Activated naive CD4-positive, alpha-beta T cell treated with anti-CD3 and anti-CD28 coated beads for 36 hours (primary cell): ENCODE measurements at regions not wholly inside any gene's neighbourhood (a gene's known extent, or its start where the extent isn't known, plus 50 kb on each side); places are given as distances from the start of the nearest gene placed in this dataset.
"Not testable (repeated sequence)": the region's sequence is repeated elsewhere in the genome, so short reads cannot be mapped to it uniquely, and the experiment has no call there.

Experiments used
- CTCF ChIA-PET: fragments of 350-600 bp; sonication (Branson Sonifier 250); formaldehyde crosslinking; loops from one replicate; lab custom pipeline; 2021; ENCODE audit warnings: antibody characterized with exemption; lab: Charles Lee
- DNase-seq: peaks from one replicate; pipeline ENCODE4 v3.0.0-alpha.2; 2020
- H3K27ac Mint-ChIP-seq: one replicate; pipeline ENCODE4 v1.8.0; 2021; ENCODE audit warnings: mild to moderate bottlenecking, mixed read lengths
- H3K27me3 Mint-ChIP-seq: one replicate; pipeline ENCODE4 v1.8.0; 2021; ENCODE audit warnings: low read depth, mixed read lengths
- H3K36me3 Mint-ChIP-seq: one replicate; pipeline ENCODE4 v1.8.0; 2021; ENCODE audit warnings: low read depth, mixed read lengths
- H3K4me1 Mint-ChIP-seq: one replicate; pipeline ENCODE4 v1.8.0; 2021; ENCODE audit warnings: low read depth, mixed read lengths
- H3K4me3 Mint-ChIP-seq: one replicate; pipeline ENCODE4 v1.8.0; 2021; ENCODE audit warnings: mild to moderate bottlenecking, moderate library complexity, mixed read lengths
- H3K9me3 Mint-ChIP-seq: one replicate; pipeline ENCODE4 v1.8.0; 2021; ENCODE audit warnings: mixed read lengths
- intact Hi-C: fragments of 100-400 bp; cut with micrococcal nuclease; formaldehyde crosslinking; loops from one replicate; pipeline ENCODE4 v1.15.1; 2023

DNA sequence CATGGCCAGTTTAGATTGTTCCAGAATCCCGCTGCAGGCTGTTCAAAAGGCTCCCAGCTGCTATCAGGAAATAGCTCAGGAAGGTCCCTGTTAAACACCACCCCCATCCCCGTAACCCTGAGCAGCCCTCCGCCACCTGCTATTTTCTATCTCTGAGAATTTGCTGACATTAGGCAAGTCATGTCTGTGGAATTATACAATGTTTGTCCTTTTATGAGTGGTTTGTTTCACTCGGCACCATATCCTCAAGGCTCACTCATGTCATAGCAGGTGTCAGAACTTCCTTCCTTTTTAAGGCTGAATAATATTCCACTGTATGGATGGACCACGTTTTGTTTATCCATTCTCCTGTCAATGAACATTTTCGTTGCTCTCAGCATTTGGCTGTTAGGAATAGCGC, 164.3 kb upstream of the FOXF1 start:
- Mint-ChIP-seq H3K4me3 (no peak overlapping the region), H3K9me3 (no peaks in the 10 kb centered on the region), H3K36me3 (no peaks in the 10 kb centered on the region), H3K4me1 (no peaks in the 10 kb centered on the region), H3K27ac (no peak overlapping the region), H3K27me3 (peaks cover 61% of the 10 kb centered on the region)
- CTCF ChIA-PET: no interaction called here
- DNase-seq: no peak
- intact Hi-C loops: no loop called here

DNA sequence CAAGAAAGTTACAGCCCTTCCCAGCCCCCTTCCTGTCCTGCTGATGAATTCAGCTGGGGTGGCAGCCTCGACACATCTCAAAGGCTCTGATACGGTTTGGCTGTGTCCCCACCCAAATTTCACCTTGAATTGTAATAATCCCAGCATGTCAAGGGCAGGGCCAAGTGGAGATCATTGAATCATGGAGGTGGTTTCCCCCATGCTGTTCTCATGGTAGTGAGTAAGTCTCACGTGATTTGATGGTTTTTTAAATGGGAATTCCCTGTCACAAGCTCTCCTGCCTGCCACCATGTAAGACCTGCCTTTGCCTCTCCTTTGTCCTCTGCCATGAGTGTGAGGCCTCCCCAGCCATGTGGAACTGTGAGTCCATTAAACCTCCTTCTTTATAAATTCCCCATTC, 163.2 kb upstream of the FOXF1 start:
- Mint-ChIP-seq H3K27ac (no peak overlapping the region), H3K9me3 (no peaks in the 10 kb centered on the region), H3K4me1 (no peaks in the 10 kb centered on the region), H3K4me3 (no peak overlapping the region), H3K36me3 (no peaks in the 10 kb centered on the region), H3K27me3 (peaks cover 62% of the 10 kb centered on the region)
- CTCF ChIA-PET: interaction anchor here (1.4 kb wide), 1 partner anchor 171 kb away, joined by 4 read pairs; no protein-coding TSS in a partner anchor
- DNase-seq: no peak
- intact Hi-C loops: no loop called here

DNA sequence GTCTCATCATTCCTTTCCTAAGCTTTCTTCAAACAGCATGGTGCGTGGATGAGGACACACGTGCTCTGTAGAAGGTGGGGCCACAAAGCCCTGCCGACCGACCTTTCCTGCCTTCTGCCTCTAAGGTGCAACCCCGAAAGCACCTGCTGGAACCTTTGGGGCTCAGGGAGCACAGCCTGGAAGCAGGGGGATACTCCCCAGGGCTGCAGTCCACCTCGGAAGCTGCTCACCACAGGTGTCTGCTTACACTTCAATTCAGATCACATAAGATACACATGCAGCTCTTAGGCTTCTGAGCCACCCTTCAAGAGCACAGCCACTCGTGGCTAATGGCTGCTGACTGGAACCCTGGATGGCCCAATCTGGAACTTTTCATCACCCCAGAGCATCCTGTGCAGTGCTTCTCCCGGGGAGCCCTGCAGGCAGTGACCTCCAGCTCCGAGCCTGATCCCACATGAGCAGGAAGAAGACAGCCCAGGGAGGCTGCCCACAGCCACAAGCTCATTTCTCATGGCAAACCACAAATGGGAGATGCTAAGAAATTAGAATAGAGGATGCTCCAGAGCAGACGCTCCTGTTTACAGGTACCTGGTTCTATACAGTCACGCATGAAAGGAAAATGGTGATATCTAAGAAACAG, 162.3 kb upstream of the FOXF1 start:
- no peaks in the 10 kb centered on the region for H3K4me1 Mint-ChIP-seq
- CTCF ChIA-PET: interaction anchor here (0.6 to 1.4 kb wide), 2 partner anchors 67 to 171 kb away, joined by 3 to 4 read pairs; no protein-coding TSS in a partner anchor

DNA sequence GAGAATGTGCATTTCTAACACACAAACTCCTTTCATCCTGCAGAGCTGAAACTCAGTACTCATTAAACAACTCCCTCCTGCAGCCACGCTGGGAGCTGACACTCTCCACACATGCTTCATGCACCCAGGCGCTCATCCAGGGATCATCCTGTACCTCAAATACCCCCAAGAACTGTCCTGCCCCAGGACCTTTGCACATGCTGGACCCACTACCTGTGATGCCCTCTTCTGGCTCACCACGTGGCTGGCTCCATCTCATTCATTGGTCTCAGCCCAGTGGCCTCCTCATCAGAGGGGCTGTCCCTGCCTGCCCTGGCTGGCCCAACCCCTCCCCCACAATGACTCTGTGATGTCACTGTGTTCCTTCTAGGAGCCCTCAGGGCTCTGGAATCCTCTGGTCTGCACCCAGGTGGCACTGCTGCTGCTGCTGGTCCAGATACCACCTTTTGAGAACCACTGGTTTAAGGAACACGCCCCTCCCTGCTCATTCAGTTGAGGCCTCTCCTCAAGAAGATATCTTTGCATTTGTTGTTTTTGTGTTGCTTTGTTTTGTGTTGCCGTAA, 160.9 kb upstream of the FOXF1 start:
- intact Hi-C loops: no loop called here
- Mint-ChIP-seq H3K4me1 (no peaks in the 10 kb centered on the region), H3K27me3 (peaks cover 49% of the 10 kb centered on the region), H3K9me3 (no peaks in the 10 kb centered on the region), H3K27ac (no peak overlapping the region), H3K4me3 (no peak overlapping the region), H3K36me3 (no peaks in the 10 kb centered on the region)
- CTCF ChIA-PET: no interaction called here
- DNase-seq: no peak

More for the DNA sequence above, 162.3 kb upstream of the FOXF1 start:
- no peak overlapping the region for H3K4me3 Mint-ChIP-seq
- H3K27me3 Mint-ChIP-seq: peaks cover 57% of the 10 kb centered on the region
- no peaks in the 10 kb centered on the region for H3K9me3 Mint-ChIP-seq
- intact Hi-C loops: no loop called here
- no peak overlapping the region for H3K27ac Mint-ChIP-seq
- DNase-seq: no peak
- H3K36me3 Mint-ChIP-seq: no peaks in the 10 kb centered on the region

- no peaks in the 10 kb centered on the region for H3K4me1 Mint-ChIP-seq
- H3K9me3 Mint-ChIP-seq: peaks cover under 1% of the 10 kb centered on the region
- no peak overlapping the region for H3K27ac Mint-ChIP-seq
- peaks cover 43% of the 10 kb centered on the region for H3K27me3 Mint-ChIP-seq
- intact Hi-C loops: no loop called here
- CTCF ChIA-PET: no interaction called here
- H3K36me3 Mint-ChIP-seq: peaks cover under 1% of the 10 kb centered on the region
- DNase-seq: no peak
- no peak overlapping the region for H3K4me3 Mint-ChIP-seq
Measured at GRCh38 chr16:86350289-86350688, 160.0 kb upstream of the FOXF1 start.

GRCh38 chr16:86351041-86351784, 159.1 kb upstream of the FOXF1 start:
- Mint-ChIP-seq H3K9me3 (peaks cover 9% of the 10 kb centered on the region), H3K36me3 (peaks cover 3% of the 10 kb centered on the region), H3K4me3 (no peak overlapping the region), H3K27me3 (peaks cover 42% of the 10 kb centered on the region), H3K4me1 (no peaks in the 10 kb centered on the region), H3K27ac (no peak overlapping the region)
- intact Hi-C loops: no loop called here
- CTCF ChIA-PET: no interaction called here
- DNase-seq: no peak

- DNase-seq, H3K9me3 Mint-ChIP-seq, CTCF ChIA-PET, H3K27ac Mint-ChIP-seq, H3K4me1 Mint-ChIP-seq, H3K36me3 Mint-ChIP-seq, intact Hi-C loops, H3K4me3 Mint-ChIP-seq: not testable (repeated sequence)
- H3K27me3 Mint-ChIP-seq: peaks cover 39% of the 10 kb centered on the region
Measured at GRCh38 chr16:86351785-86352139, 158.6 kb upstream of the FOXF1 start.

DNA sequence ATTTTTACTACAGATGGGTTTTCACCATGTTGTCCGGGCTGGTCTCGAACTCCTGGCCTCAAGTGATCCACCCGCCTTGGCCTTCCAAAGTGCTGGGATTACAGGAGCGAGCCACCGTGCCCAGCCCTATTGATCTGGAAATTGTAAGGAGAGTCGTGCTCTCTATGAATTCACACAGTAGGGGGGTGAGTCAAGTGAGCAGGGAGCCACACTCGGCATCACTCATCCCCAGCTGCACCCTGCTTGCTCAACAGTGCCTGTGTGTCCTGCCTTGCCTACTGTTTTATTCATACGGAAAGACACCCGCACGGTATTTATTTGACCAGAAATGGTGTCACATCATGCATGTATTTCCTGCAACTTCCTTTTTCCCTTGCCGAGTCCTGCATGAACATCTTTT, 157.2 kb upstream of the FOXF1 start:
- CTCF ChIA-PET: no interaction called here
- Mint-ChIP-seq H3K4me1 (no peaks in the 10 kb centered on the region), H3K27ac (no peak overlapping the region), H3K9me3 (peaks cover 10% of the 10 kb centered on the region), H3K36me3 (peaks cover 3% of the 10 kb centered on the region), H3K27me3 (peaks cover 34% of the 10 kb centered on the region), H3K4me3 (no peak overlapping the region)
- no peak for DNase-seq
- intact Hi-C loops: no loop called here

- Mint-ChIP-seq H3K9me3 (peaks cover 10% of the 10 kb centered on the region), H3K36me3 (peaks cover 3% of the 10 kb centered on the region), H3K4me3 (no peak overlapping the region), H3K4me1 (no peaks in the 10 kb centered on the region), H3K27ac (no peak overlapping the region), H3K27me3 (peaks cover 34% of the 10 kb centered on the region)
- CTCF ChIA-PET: no interaction called here
- DNase-seq: no peak
- intact Hi-C loops: no loop called here
Measured at GRCh38 chr16:86353948-86354347, 156.4 kb upstream of the FOXF1 start.

DNA sequence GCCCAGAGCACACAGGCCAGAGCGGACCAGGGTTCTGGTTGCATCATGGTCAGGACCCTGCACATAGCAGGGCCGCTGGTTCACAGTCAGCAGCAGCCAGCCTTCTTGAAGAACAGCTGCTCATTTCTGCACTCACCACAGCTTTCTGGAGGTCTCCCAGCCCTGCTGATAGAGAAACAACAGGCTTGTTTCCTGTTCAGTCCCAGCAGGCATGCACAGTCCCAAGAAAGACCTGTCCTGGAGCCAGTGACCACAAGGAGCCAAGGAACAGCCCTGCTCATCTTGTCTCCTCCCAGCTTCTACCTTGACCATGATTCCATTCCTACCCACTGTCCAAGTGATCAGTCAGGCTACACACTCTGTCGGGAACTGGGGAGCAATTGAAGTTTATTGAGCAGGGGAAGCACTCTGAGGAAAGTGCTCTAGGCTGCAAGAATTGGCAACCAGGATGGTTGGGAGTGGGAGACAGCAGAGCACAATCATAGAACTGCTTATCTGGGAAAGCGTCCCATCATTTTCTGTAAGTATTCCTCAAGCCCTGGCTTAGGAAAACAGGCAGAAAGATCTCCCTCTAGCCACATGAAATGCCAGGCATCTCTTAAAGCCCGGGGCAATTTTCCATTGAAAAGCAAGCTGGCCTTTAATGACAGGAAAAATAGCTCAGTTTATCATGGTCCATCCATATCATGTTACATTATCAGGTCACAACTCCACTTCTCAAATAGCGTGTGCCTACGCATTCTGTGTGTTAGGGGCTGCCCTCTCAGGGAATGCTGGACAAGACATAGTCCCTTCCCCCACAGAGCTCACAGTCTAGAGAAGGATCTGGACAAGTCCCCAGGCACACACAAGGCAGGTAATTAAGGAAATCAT, 155.4 kb upstream of the FOXF1 start:
- no peak overlapping the region for H3K4me3 Mint-ChIP-seq
- peaks cover 3% of the 10 kb centered on the region for H3K36me3 Mint-ChIP-seq
- no peak overlapping the region for H3K27ac Mint-ChIP-seq
- peaks cover 29% of the 10 kb centered on the region for H3K27me3 Mint-ChIP-seq
- CTCF ChIA-PET: no interaction called here
- DNase-seq: no peak
- H3K4me1 Mint-ChIP-seq: no peaks in the 10 kb centered on the region
- peaks cover 10% of the 10 kb centered on the region for H3K9me3 Mint-ChIP-seq
- intact Hi-C loops: no loop called here

DNA sequence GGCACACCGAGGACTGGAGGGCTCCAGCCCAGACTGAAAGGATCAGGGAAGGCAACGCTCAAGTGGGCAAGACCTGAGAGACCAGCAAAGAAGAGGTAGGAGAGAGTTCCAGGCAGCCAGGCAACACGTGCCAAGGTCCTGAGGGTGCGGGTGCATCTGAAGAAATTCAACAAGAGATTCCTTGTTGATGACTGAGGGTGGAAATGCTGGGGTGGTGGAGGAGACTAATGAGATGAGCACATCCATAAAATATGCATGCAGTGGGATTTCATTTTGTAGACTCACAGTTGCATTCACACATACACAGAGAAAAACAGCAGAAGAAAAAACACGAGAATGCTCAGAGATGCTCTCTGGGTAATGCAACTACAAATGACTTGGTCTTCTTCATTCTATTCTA, 154.8 kb upstream of the FOXF1 start:
- peaks cover 10% of the 10 kb centered on the region for H3K9me3 Mint-ChIP-seq
- no peak overlapping the region for H3K27ac Mint-ChIP-seq
- DNase-seq: no peak
- H3K4me3 Mint-ChIP-seq: no peak overlapping the region
- H3K4me1 Mint-ChIP-seq: no peaks in the 10 kb centered on the region
- intact Hi-C loops: no loop called here
- peaks cover 23% of the 10 kb centered on the region for H3K27me3 Mint-ChIP-seq
- H3K36me3 Mint-ChIP-seq: peaks cover 3% of the 10 kb centered on the region
- CTCF ChIA-PET: no interaction called here

DNA sequence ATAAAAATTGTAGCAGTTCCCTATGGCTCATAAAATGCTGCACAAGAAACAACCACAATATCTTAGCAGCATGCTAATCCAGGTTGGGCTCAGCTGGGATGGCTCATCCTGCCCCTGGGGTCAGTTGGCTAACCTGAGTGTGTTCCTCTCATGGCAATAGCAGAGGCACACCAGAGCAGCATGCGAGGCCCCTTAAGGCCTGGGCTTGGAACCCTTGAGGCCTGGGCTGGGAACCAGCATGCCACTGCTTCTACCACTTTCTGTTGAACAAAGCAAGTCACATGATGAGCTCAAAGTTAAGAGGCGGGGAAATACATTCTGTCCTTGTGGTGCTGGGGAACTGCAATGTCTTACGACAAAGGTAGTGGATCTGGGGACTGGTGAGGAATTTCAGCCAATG, 154.4 kb upstream of the FOXF1 start:
- H3K27ac Mint-ChIP-seq: no peak overlapping the region
- no peaks in the 10 kb centered on the region for H3K4me1 Mint-ChIP-seq
- CTCF ChIA-PET: no interaction called here
- peaks cover 22% of the 10 kb centered on the region for H3K27me3 Mint-ChIP-seq
- peaks cover 3% of the 10 kb centered on the region for H3K36me3 Mint-ChIP-seq
- intact Hi-C loops: no loop called here
- DNase-seq: no peak
- peaks cover 10% of the 10 kb centered on the region for H3K9me3 Mint-ChIP-seq
- no peak overlapping the region for H3K4me3 Mint-ChIP-seq
